HG03457 (cell line): ENCODE measurements at regions not wholly inside any gene's neighbourhood (a gene's known extent, or its start where the extent isn't known, plus 50 kb on each side); places are given as distances from the start of the nearest gene placed in this dataset.
"Not testable (repeated sequence)": the region's sequence is repeated elsewhere in the genome, so short reads cannot be mapped to it uniquely, and the experiment has no call there.

Experiments used
- ATAC-seq: cut with Tn5 transposase; IDR thresholded peaks from one replicate; pipeline ENCODE4 v1.9.1; 2021; ENCODE audit warnings: moderate number of reproducible peaks; ENCODE audit not compliant: unreplicated experiment

DNA sequence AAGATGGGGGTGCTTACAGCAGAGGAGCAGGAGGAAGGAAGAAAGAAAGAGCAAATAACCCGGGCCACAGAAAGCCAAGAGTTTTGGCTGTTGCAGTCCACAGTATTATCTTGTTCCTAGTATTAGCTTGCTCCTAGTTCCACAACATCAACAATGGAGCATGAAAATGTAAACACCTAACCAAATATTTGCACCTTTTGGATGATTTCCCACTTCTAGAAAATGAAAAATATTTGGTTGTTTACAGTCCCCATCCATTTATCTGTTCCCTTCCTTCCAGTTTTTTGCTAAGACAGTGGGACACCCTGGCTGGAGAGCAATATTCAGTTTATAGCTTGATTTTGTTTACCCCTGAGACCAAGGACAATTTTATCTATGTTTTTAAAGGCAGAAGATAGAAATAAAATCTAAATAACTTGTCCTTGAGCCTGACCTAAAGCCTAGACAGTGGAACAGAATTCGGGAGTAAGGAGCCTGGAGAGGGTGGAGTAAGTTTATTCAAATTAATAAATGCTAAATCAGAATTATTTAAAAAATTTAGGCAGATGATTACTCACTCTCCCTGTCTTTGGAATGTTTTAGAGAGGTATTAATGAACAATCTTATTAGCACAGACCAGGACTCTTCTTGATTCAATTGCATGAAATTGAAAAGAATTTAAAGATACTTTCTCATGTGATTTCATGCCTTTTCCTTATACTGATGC is 51.6 kb downstream of the RESF1 start:
- no peak for ATAC-seq

DNA sequence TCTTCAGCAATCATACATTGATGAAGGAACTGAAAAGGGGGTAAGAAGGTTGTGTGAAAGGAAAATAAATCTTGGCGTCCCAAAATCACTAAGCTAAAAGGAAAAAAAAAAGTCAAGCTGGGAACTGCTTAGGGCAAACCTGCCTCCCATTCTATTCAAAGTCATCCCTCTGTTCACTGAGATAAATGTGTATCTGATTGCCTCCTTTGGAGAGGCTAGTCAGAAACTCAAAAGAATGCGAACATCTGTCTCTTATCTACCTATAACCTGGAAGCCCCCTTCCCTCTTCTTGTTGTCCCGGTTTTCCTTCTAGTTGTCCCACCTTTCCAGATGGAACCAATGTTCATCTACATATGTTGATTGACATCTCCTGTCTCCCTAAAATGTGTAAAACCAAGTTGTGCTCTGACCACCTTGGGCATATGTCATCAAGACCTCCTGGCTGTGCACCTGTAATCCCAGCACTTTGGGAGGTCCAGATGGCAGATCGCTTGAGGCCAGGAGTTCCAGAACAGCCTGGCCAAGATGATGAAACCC is 53.1 kb downstream of the RESF1 start:
- ATAC-seq, result no peak

DNA sequence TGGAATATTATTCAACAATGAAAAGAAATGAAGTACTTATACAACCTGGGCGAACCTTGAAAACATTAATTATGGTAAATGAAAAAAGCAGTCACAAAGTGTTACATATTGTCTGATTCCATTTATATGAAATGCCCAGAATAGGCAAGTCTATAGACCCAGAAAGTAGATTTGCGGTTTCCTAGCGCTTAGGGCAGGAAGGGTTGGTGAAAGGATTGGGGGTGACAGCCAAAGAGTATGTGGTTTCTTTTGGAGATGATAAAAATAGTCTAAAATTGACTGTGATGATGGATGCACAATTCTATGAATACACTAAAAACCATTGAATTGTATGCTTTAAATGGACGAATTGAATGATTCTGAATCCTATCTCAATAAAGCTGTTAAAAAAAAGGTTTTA is 55.8 kb downstream of the RESF1 start:
- no peak for ATAC-seq

DNA sequence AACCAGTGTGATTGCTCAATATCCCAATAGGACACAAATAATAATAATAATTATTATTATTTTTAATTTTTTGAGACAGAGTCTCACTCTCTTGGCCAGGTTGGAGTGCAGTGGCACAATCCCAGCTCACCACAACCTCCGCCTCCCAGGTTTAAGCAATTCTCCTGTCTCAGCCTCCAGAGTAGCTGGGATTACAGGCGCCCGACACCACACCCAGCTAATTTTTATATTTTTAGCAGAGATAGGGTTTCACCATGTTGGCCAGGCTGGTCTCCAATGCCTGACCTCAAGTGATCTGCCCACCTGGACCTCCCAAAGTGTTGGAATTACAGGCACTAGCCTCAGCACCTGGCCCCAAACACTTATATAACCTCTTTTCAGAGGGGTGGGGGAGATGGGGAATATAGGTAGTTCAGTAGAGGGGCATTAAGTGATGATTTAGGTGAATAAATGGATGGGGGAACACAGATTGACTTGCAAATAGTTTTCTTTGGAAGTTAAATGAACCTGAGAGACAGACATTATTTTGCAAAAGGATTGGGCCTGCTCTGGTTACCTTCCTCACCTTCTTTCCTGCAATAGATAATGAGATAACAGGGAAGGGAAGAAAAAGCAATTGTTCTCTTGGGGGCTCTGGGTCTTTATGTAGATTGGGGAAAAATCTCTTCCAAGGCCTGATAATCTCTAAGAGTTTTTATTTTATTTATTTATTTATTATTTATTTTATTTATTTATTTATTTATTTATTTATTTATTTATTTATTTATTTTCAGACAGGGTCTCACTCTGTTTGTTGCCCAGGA is 57.7 kb downstream of the RESF1 start:
- no peak for ATAC-seq

DNA sequence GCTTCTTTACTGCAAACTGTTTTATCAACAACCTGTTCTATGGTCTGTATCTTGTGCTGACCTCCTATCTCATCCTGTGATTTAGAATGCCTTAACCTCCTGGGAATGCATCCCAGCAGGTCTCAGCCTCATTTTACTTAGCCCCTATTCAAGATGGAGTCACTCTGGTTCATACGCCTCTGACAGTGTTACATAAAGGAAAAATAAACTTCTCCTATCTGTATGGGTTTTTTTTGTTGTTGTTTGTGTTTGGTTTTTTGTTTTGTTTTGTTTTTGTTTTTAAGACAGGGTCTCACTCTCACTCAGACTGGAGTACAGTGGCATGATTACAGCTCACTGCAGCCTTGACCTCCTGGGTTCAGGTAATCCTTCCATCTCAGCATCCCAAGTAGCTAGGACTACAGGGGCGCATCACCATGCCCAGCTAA is 62.1 kb downstream of the RESF1 start:
- ATAC-seq, result no peak

DNA sequence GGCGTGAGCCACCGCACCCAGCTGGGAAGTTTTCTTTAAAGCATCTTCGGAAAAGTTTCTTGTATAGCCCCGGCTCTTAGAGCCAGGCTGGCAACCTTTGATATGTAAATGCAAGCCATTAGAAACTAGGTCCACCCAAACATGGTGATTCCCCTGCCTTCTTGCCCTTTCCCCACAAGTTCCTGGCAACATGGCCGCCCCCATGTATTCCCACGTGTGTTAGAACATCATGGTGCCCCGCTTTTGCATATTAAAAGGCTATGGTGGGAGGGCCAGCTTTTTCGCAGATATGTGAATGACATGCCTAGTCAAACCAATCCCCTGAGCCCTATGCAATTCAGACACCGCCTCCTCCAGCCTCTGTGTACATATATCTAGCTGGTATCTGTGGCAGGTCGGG is 63.2 kb downstream of the RESF1 start:
- not testable (repeated sequence) for ATAC-seq

DNA sequence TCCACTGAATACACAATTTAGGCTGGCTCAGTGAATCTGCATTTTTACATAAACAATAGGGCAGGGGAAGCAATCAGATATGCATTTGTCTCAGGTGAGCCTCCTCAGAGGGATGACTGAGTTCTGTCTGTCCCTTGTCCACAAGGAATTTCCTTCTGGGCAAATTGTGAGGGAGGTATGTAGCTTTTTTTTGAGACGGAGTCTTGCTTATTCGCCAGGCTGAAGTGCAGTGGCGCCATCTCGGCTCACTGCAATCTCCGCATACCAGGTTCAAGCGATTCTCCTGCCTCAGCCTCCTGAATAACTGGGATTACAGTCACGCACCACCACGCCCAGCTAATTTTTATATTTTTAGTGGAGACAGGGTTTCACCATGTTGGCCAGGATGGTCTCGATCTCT is 64.6 kb downstream of the RESF1 start:
- ATAC-seq, result not testable (repeated sequence)

DNA sequence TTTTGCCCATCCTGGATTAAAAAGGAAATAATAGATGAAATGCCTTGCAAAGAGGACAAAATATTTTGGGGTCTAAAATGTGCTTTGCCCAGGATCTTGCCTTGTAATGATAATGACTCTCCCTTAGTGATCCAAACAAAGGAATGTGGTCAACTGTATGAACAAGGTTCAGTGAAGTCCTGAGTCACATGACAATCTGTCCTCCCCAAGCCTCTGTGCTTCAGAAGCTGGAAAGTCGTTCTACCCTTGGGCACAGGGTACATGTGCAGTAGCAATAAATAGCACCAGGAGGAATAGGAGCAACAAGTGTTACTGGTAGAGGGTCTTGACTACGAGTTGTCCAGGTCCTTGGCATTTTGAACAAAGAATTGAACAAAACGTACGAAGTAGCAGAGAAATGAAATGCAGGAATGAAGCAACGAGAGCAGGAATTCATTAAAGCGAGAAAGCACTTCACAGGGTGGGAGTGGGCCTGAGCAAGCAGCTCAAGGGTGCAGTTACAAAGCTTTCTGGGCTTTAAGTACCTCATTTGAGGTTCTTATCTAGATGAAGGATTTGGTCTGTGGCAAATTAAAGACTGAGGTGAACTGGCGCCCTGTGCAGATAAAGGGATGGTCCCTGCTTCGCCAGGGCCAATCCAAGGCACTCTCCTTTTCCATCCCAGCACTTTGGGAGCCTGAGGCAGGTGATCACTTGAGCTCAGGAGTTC is 65.8 kb downstream of the RESF1 start:
- no peak for ATAC-seq

DNA sequence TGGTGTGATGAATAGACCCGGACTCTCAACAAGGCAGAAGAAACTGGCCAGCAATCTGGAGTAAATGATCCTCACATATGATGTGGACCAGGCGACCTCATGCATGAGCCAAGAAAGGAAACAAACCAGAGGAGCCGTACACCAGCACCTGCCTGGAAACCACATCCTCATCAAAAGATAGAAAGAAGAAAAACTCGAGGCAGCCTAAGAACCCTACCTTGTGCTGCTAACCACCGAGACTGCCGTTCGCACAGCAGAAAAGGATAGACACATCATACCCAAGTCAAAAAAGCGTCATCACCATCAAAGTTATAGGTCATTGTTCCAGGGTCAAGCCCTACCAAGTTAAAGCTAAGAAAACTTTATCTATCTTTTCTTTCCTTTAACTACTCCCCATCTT is 66.7 kb downstream of the RESF1 start:
- peak; percentile 92 for ATAC-seq

DNA sequence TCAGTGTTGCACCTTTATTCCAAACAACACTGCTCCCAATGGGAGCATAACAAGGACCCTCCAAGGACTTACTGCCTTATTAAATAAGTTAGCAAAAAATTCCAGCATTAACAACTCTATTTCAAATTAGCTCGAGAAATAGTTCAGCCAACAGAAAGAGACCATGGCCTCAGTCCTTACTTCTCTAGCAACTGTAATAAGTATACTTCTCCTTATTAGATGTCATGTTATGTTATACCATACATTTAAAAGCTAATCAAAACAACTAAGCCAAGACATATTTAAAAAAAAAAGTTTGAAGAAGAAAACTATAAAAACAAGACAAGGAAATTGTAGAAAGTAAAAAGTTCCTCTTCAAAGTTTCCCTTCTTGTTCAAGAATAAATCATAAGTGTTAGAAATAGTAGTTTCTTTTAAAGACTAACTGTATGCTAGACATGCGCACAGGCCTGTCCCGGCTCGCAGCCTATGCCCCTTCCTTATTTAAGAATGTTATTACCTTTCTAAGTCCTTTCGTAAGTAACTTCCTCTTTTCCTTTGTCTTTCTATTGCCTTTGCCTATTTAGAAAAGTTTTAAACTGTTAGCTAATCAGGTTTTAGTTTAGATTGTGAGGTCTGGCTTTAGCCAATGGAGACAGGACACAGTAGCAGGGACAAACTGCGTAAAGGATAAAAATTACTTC is 68.6 kb downstream of the RESF1 start:
- no peak for ATAC-seq

DNA sequence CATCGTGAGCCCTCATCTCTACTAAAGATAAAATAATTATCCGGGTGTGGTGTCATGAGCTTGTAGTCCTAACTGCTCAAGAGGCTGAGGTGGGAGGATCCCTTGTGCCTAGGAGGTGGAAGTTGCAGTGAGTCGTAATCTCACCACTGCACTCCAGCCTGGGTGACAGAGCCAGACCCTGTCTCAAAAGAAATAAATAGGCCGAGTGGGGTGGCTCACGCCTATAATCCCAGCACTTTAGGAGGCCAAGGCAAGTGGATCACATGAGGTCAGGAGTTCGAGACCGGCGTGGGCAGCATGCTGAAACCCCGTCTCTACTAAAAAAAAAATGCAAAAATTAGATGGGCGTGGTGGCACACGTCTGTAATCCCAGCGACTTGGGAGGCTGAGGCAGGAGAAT is 70.9 kb downstream of the RESF1 start:
- no peak for ATAC-seq

DNA sequence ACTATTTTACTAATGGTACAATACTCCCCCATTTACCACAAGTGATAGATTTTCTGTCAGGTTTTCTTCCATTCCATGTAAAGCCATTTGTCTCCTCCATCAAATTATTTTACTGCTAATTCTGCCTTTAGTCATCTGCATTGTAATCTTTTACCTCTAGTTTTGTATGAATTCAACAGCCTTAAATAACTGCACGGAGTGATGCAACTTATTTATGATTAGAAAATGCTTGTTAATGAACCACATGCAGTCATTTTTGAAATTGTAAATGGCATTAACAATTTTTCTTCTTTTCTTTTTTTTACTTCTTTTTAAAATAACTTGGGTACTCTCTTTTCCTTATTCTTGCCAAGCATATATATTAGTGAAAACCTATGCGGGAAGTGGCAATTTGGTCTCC is 71.5 kb downstream of the RESF1 start:
- no peak for ATAC-seq

DNA sequence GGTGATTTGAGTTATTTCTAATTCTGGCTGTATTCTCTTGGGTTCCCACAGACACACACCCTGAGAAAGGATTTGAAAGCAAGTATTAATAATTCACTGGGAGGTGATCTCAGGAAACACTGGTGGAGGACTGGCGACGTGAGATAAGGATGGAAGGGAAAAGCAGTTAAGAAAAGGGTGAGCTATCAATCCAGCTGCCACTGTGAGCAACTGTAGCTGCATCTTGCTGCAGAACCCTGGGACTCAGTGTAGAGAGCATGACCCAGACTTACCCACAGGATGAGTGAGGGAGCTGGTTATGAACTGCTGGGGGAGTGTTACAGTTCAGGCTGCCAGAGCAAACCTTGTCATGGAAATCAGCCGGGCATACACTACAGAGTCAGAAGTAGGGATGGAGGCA is 71.9 kb downstream of the RESF1 start:
- ATAC-seq, result no peak

DNA sequence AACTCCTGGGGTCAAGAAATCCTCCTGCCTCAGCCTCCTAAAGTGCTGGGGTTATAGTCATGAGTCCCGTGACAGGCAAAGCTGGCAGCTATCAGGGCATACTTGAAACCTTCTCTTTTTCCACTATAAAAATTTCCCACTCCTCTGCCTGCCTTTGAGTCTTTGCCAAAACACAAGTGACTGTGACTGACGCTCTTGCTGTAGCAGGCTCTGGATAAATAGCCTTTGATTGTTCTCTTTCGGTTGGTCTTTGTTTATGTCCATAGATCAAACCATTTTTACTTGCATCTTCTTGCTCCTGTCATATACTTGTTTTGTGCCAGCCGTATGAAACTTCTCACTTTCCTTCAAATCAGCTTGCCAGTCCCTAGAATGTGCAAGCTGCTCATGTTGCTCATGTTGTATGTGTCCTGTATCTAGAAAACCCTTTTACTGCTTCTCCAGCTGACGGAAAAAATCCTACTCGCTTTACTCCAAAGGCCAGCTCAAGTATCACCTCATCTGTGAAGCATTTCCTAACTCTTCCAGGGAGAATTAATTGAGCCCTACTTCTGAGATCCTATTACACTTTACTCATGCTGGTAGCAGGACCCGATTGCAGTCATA is 73.1 kb downstream of the RESF1 start:
- no peak for ATAC-seq

DNA sequence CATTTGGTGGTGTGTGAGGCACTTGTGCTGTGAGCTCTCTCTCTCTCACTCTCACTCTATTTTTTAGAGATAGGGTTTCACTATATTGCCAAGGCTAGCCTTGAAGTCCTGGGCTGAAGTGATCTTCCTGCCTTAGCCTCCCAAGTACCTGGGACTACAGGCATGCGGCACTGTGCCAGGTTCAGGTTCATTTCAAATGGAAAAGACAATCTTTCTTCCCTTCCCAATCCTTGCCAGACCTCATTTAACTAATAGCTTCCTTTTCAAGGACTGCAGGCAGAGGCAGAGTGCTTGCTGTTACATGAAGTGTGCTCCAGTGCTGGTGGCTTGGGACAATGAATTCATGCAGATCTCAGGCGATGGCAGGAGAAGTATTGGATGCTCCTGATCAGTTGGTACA is 73.2 kb upstream of the BICD1 start:
- ATAC-seq, result no peak

DNA sequence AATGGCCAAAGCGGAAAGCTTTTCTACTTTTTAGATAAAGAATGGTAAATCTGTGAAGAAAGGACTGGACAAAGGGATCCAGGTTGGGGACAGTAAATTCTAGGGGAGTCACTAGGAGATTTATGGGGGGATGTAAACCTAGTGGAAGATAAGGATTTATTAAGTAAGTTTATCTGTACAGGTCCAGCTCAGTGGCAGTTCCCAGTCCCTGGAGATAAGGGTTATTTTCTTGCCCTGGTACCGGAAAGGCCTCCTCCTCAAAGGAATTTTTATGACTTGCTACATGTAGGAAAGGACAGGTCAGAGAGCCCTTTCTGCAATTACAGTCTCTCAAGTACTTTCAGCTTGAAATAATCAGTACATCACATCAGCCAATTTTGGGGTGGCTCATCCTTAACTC is 72.6 kb upstream of the BICD1 start:
- ATAC-seq, result no peak

DNA sequence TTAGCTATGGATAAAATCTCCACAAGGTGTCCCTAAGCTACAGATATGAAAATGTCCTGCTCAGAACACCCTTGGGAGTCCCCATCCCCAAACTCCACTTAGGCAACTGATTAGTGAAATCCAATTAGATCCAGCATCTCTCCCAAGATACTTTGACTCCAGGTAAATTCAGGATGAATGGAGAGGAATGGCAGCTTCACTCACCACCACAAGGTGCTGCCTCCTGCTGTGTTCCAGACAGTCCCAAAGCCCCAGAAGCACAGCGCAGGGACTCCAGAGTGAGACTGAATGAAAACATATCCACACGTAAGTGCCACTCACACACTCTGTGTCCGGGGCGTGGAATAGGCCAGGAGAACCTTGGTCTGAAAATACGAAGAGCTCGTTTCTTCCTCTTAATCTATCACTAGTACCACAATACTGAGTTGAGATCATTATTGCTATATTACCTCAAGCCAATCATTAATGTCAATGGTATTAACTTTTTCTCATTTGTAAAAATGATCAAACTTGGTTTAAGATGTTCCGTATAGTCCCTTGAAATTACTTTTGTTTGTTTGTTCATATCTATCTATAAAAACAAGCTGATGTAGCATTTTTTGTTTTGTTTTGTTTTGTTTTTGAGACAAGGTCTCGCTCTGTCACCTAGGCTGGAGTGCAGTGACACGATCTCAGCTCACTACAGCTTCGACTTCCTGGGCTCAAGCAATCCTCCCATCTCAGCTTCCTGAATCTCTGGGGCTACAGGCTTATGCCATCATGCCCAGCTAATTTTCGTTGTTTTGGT is 70.0 kb upstream of the BICD1 start:
- no peak for ATAC-seq

DNA sequence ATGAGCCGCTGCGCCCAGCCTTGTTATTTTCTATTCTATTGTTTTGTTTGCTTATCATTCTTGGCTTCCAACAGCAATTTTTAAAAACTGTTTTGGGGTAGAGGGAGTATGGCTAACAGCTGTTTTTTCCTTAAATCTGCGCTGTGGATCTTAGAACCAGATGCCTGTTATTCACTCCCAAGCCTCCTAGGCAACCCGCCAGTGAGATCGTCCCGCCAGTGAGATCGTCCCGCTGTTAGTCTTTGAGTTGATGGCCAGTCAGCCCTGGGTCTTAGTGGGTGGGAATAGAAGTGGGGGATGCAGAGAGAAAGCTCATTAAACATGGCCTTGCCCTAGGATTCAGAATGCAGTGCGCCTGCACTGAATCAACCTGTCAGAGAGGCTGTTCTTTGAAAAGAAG is 67.3 kb upstream of the BICD1 start:
- ATAC-seq, result no peak

DNA sequence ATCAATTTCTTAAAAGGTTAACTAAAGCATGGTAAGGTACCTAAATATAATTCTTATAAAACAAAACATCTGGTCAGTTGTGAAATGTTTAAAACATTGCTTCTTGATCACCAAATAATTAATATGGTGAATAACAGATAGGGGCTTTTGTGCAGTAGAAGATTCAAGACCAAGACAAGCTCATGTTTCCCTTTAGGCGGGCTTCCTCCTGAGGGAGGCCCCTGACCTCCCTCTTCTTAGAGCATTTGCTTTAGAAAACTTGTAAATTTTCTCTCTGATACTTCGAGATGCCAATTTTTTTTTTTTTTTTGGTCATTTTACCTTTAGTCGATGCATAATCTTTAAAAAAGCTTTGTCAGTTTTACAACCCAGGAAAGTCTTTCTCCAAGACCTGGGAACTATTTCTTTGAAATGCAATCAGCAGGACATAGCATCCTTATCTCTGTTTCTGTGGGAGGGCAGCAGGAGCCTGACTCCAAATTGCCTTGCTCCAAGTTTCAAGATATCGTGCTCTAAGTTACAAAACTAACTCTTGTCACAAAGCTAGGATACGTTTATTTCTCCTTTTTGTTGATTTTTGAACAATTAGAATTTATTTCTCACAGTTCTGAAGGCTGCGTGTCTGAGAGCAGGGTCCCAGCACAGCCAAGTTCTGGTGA is 66.6 kb upstream of the BICD1 start:
- no peak for ATAC-seq
